ENCODE measurements at regions not wholly inside any gene's neighbourhood (a gene's known extent, or its start where the extent isn't known, plus 50 kb on each side); places are given as distances from the start of the nearest gene placed in this dataset.
"Not testable (repeated sequence)": the region's sequence is repeated elsewhere in the genome, so short reads cannot be mapped to it uniquely, and the experiment has no call there.

DNA sequence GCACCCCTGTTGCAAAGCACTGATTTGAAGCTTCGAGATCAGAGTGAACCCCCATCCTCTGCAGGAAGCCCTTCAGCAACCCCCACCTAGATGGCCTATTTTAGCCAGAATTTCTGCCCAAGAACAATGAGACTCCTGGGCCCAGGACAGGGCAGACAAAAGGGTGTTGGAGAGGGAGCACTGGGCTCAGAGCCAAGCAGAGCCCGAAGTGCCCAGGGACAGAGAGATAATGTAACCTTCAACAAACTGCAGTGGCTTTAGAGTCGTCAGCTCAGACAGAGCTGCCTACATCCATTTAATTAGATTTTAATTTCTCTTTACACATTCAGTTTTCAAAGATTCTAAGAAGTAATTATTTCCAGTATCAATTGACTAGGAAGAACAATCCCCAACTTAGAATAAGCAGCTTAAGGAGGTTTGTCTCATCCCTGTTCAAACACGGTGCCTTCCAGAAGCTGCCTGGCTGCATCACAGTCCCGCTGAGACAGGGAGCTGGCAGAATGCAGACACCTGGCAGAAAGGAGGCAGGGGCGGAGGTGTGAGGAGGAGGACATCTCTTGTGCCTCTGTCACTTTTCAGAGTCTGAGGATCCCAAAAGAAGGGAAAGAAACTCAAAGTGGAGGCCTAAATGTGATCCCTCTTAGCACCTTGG is 504.9 kb upstream of the CCDC196 start:
- H3K27ac Mint-ChIP-seq (ENCODE audit: unreplicated experiment): no peak overlapping the region
- H3K4me3 Mint-ChIP-seq (ENCODE audit: unreplicated experiment): no peak overlapping the region
- no peaks in the 10 kb centered on the region for H3K4me1 Mint-ChIP-seq (ENCODE audit: low read depth, unreplicated experiment)
- no peak for DNase-seq
- H3K9me3 Mint-ChIP-seq (ENCODE audit: unreplicated experiment): peaks cover 7% of the 10 kb centered on the region
- H3K27me3 Mint-ChIP-seq (ENCODE audit: unreplicated experiment): peaks cover 3% of the 10 kb centered on the region
- peaks cover 3% of the 10 kb centered on the region for H3K36me3 Mint-ChIP-seq (ENCODE audit: unreplicated experiment)
- TF ChIP-seq, protein P1, sequence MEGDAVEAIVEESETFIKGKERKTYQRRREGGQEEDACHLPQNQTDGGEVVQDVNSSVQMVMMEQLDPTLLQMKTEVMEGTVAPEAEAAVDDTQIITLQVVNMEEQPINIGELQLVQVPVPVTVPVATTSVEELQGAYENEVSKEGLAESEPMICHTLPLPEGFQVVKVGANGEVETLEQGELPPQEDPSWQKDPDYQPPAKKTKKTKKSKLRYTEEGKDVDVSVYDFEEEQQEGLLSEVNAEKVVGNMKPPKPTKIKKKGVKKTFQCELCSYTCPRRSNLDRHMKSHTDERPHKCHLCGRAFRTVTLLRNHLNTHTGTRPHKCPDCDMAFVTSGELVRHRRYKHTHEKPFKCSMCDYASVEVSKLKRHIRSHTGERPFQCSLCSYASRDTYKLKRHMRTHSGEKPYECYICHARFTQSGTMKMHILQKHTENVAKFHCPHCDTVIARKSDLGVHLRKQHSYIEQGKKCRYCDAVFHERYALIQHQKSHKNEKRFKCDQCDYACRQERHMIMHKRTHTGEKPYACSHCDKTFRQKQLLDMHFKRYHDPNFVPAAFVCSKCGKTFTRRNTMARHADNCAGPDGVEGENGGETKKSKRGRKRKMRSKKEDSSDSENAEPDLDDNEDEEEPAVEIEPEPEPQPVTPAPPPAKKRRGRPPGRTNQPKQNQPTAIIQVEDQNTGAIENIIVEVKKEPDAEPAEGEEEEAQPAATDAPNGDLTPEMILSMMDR (IDR thresholded peaks at IDR 0.05; ENCODE audit: partially characterized antibody, unreplicated experiment): no peak

GRCh38 chr14:65986041-65986440 is 500.1 kb upstream of the CCDC196 start:
- H3K27ac Mint-ChIP-seq (ENCODE audit: unreplicated experiment): no peak overlapping the region
- DNase-seq: no peak
- no peak overlapping the region for H3K4me3 Mint-ChIP-seq (ENCODE audit: unreplicated experiment)
- peaks cover 2% of the 10 kb centered on the region for H3K9me3 Mint-ChIP-seq (ENCODE audit: unreplicated experiment)
- H3K36me3 Mint-ChIP-seq (ENCODE audit: unreplicated experiment): no peaks in the 10 kb centered on the region
- H3K27me3 Mint-ChIP-seq (ENCODE audit: unreplicated experiment): peaks cover 1% of the 10 kb centered on the region
- peaks cover 3% of the 10 kb centered on the region for H3K4me1 Mint-ChIP-seq (ENCODE audit: low read depth, unreplicated experiment)
- TF ChIP-seq, protein P1 (IDR thresholded peaks at IDR 0.05; ENCODE audit: partially characterized antibody, unreplicated experiment): no peak

DNA sequence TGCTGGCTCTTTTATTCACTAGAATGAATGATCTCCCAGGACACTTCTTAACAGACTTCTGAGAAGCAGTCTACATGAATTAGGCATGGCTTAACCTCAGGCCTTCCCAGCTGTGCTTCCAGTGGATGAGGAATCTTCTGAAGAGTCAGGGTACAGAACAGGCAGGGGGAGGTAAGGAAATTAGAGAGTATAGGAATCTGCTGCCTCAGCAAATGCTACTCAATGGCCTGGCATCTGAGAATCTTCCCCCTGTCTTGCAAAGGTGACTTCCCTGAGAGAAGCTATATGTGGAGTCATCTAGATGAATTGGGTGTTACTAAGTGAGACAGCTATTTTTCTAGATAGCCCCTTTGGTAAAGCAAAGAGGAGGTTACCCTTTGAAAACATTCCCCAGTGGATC is 496.2 kb upstream of the CCDC196 start:
- peaks cover 5% of the 10 kb centered on the region for H3K4me1 Mint-ChIP-seq (ENCODE audit: low read depth, unreplicated experiment)
- H3K9me3 Mint-ChIP-seq (ENCODE audit: unreplicated experiment): peaks cover 2% of the 10 kb centered on the region
- no peak overlapping the region for H3K27ac Mint-ChIP-seq (ENCODE audit: unreplicated experiment)
- no peaks in the 10 kb centered on the region for H3K36me3 Mint-ChIP-seq (ENCODE audit: unreplicated experiment)
- TF ChIP-seq, protein P1 (IDR thresholded peaks at IDR 0.05; ENCODE audit: partially characterized antibody, unreplicated experiment): no peak
- no peak for DNase-seq
- H3K27me3 Mint-ChIP-seq (ENCODE audit: unreplicated experiment): no peaks in the 10 kb centered on the region
- no peak overlapping the region for H3K4me3 Mint-ChIP-seq (ENCODE audit: unreplicated experiment)

GRCh38 chr14:65991104-65991503 is 495.1 kb upstream of the CCDC196 start:
- H3K27ac Mint-ChIP-seq (ENCODE audit: unreplicated experiment): no peak overlapping the region

GRCh38 chr14:65991935-65992334 is 494.2 kb upstream of the CCDC196 start:
- H3K27ac Mint-ChIP-seq (ENCODE audit: unreplicated experiment); H3K36me3 Mint-ChIP-seq (ENCODE audit: unreplicated experiment); H3K4me1 Mint-ChIP-seq (ENCODE audit: low read depth, unreplicated experiment); H3K9me3 Mint-ChIP-seq (ENCODE audit: unreplicated experiment); H3K27me3 Mint-ChIP-seq (ENCODE audit: unreplicated experiment); H3K4me3 Mint-ChIP-seq (ENCODE audit: unreplicated experiment); DNase-seq: not testable (repeated sequence)

More at GRCh38 chr14:65991104-65991503, 495.1 kb upstream of the CCDC196 start:
- Mint-ChIP-seq H3K36me3 (ENCODE audit: unreplicated experiment) (no peaks in the 10 kb centered on the region), H3K27me3 (ENCODE audit: unreplicated experiment) (peaks cover 3% of the 10 kb centered on the region), H3K9me3 (ENCODE audit: unreplicated experiment) (peaks cover 1% of the 10 kb centered on the region), H3K4me1 (ENCODE audit: low read depth, unreplicated experiment) (peaks cover 5% of the 10 kb centered on the region), H3K4me3 (ENCODE audit: unreplicated experiment) (no peak overlapping the region)
- DNase-seq: no peak
- TF ChIP-seq, protein P1 (IDR thresholded peaks at IDR 0.05; ENCODE audit: partially characterized antibody, unreplicated experiment): no peak
